ENCODE measurements at regions not wholly inside any gene's neighbourhood (a gene's known extent, or its start where the extent isn't known, plus 50 kb on each side); places are given as distances from the start of the nearest gene placed in this dataset.

- no peak overlapping the region for H3K27ac ChIP-seq (ENCODE audit: low read length)
- Mint-ChIP-seq H3K4me3 (no peak overlapping the region), H3K4me1 (no peaks in the 10 kb centered on the region), H3K27ac (no peak overlapping the region), H3K27me3 (ENCODE audit: low read depth in 2 of 2) (peaks cover 28 to 60% of the 10 kb centered on the region in 2 donors), H3K36me3 (peaks cover 14% of the 10 kb centered on the region), H3K9me3 (peaks cover 8 to 10% of the 10 kb centered on the region in 2 donors)
- H3K4me3 ChIP-seq (ENCODE audit: low read length), result no peak overlapping the region
- ATAC-seq (no peak), DNase-seq (no peak)
- no peaks in the 10 kb centered on the region for H3K27me3 ChIP-seq (ENCODE audit: control insufficient read depth, insufficient read depth, low read length)
- H3K9me3 ChIP-seq (ENCODE audit: control insufficient read depth, insufficient read depth, low read length), result peaks cover 8% of the 10 kb centered on the region
- intact Hi-C loops (cut with micrococcal nuclease), result no loop called here
- WGBS (ENCODE audit: insufficient coverage), result 91% methylated on average over 6 of the region's 6 CpGs
- H3K36me3 ChIP-seq (ENCODE audit: control insufficient read depth, insufficient read depth, low read length), result no peaks in the 10 kb centered on the region
- TF ChIP-seq CTCF (IDR thresholded peaks at IDR 0.05), result no peak
- H3K4me1 ChIP-seq (ENCODE audit: control insufficient read depth, insufficient read depth, low read length), result no peaks in the 10 kb centered on the region
These were observed 68.9 kb upstream of the SH3PXD2B start for GRCh38 chr5:172523146-172523745.

GRCh38 chr5:172521338-172521932 is 67.1 kb upstream of the SH3PXD2B start:
- Histone ChIP-seq H3K27ac (ENCODE audit: low read length) (no peak overlapping the region), H3K4me3 (ENCODE audit: low read length) (no peak overlapping the region), H3K27me3 (ENCODE audit: control insufficient read depth, insufficient read depth, low read length) (no peaks in the 10 kb centered on the region), H3K36me3 (ENCODE audit: control insufficient read depth, insufficient read depth, low read length) (no peaks in the 10 kb centered on the region), H3K4me1 (ENCODE audit: control insufficient read depth, insufficient read depth, low read length) (no peaks in the 10 kb centered on the region), H3K9me3 (ENCODE audit: control insufficient read depth, insufficient read depth, low read length) (peaks cover 8% of the 10 kb centered on the region)
- Mint-ChIP-seq H3K27me3 (ENCODE audit: low read depth in 2 of 2) (peaks cover 21 to 42% of the 10 kb centered on the region in 2 donors), H3K36me3 (peaks cover 14% of the 10 kb centered on the region), H3K27ac (no peak overlapping the region), H3K4me1 (no peaks in the 10 kb centered on the region), H3K4me3 (no peak overlapping the region), H3K9me3 (peaks cover 8 to 10% of the 10 kb centered on the region in 2 donors)
- DNase-seq, result no peak
- no CpG with 5 or more reads among the region's 3 CpGs for WGBS (ENCODE audit: insufficient coverage)
- no peak for ATAC-seq
- intact Hi-C loops (cut with micrococcal nuclease), result no loop called here
- TF ChIP-seq CTCF (IDR thresholded peaks at IDR 0.05), result no peak

GRCh38 chr5:172511952-172512351 is 57.6 kb upstream of the SH3PXD2B start:
- peaks cover 36 to 74% of the 10 kb centered on the region in 2 donors for H3K27me3 Mint-ChIP-seq (ENCODE audit: low read depth in 2 of 2)
- DNase-seq (no peak), ATAC-seq (no peak)
- no peaks in the 10 kb centered on the region for H3K36me3 ChIP-seq (ENCODE audit: control insufficient read depth, insufficient read depth, low read length)
- no peaks in the 10 kb centered on the region for H3K4me1 ChIP-seq (ENCODE audit: control insufficient read depth, insufficient read depth, low read length)
- peaks cover 18% of the 10 kb centered on the region for H3K36me3 Mint-ChIP-seq
- no peak overlapping the region for H3K27ac ChIP-seq (ENCODE audit: low read length)
- peaks cover 0 to 9% of the 10 kb centered on the region in 2 donors for H3K9me3 Mint-ChIP-seq
- TF ChIP-seq CTCF (IDR thresholded peaks at IDR 0.05), result no peak
- peaks cover 3% of the 10 kb centered on the region for H3K27me3 ChIP-seq (ENCODE audit: control insufficient read depth, insufficient read depth, low read length)
- no peak overlapping the region for H3K4me3 Mint-ChIP-seq
- H3K27ac Mint-ChIP-seq, result no peak overlapping the region
- no peaks in the 10 kb centered on the region for H3K4me1 Mint-ChIP-seq
- intact Hi-C loops (cut with micrococcal nuclease), result no loop called here
- H3K4me3 ChIP-seq (ENCODE audit: low read length), result no peak overlapping the region
- peaks cover 2% of the 10 kb centered on the region for H3K9me3 ChIP-seq (ENCODE audit: control insufficient read depth, insufficient read depth, low read length)

GRCh38 chr5:172509405-172509781 is 55.1 kb upstream of the SH3PXD2B start:
- Mint-ChIP-seq H3K4me3 (no peak overlapping the region), H3K27ac (no peak overlapping the region), H3K4me1 (no peaks in the 10 kb centered on the region), H3K27me3 (ENCODE audit: low read depth in 2 of 2) (peaks cover 28 to 67% of the 10 kb centered on the region in 2 donors), H3K9me3 (peaks cover 0 to 9% of the 10 kb centered on the region in 2 donors), H3K36me3 (peaks cover 18% of the 10 kb centered on the region)
- no peak for TF ChIP-seq CTCF (IDR thresholded peaks at IDR 0.05)
- WGBS (ENCODE audit: insufficient coverage), result 77% methylated on average over 8 of the region's 8 CpGs
- intact Hi-C loops (cut with micrococcal nuclease), result no loop called here
- ATAC-seq (no peak), DNase-seq (no peak)
- no peaks in the 10 kb centered on the region for H3K4me1 ChIP-seq (ENCODE audit: control insufficient read depth, insufficient read depth, low read length)
- H3K27me3 ChIP-seq (ENCODE audit: control insufficient read depth, insufficient read depth, low read length), result peaks cover 3% of the 10 kb centered on the region
- H3K4me3 ChIP-seq (ENCODE audit: low read length), result no peak overlapping the region
- no peaks in the 10 kb centered on the region for H3K36me3 ChIP-seq (ENCODE audit: control insufficient read depth, insufficient read depth, low read length)
- H3K9me3 ChIP-seq (ENCODE audit: control insufficient read depth, insufficient read depth, low read length), result peaks cover 2% of the 10 kb centered on the region
- no peak overlapping the region for H3K27ac ChIP-seq (ENCODE audit: low read length)

Measured in natural killer cell (primary cell).